Fibroblast of lung (primary cell): ENCODE measurements at regions not wholly inside any gene's neighbourhood (a gene's known extent, or its start where the extent isn't known, plus 50 kb on each side); places are given as distances from the start of the nearest gene placed in this dataset.

ENCODE experiments used
- DNase-seq, 2 donors: peaks; one replicate each; pipeline versions ENCODE4 v3.0.0 to v3.0.0-alpha.2; 2010; ENCODE audit warnings: low read depth in 2 of 2
- H2AFZ ChIP-seq: 2 replicates; pipeline ENCODE4 v1.5.1; 2012; ENCODE audit warnings: low read length, control low read depth, inconsistent platforms
- H3K27ac ChIP-seq: 2 replicates; pipeline ENCODE4 v1.5.1; 2011; ENCODE audit warnings: low read length, control low read depth; ENCODE audit not compliant: insufficient read depth
- H3K27me3 ChIP-seq: 2 replicates; pipeline ENCODE4 v1.5.1; 2011; ENCODE audit warnings: mild to moderate bottlenecking, low read length; ENCODE audit not compliant: control insufficient read depth, insufficient read depth
- H3K36me3 ChIP-seq: 2 replicates; pipeline ENCODE4 v1.5.1; 2011; ENCODE audit warnings: low read length; ENCODE audit not compliant: control insufficient read depth, insufficient read depth
- H3K4me1 ChIP-seq: 2 replicates; pipeline ENCODE4 v1.5.1; 2011; ENCODE audit warnings: low read length; ENCODE audit not compliant: control insufficient read depth, insufficient read depth; ENCODE audit errors: extremely low read depth
- H3K4me2 ChIP-seq: 2 replicates; pipeline ENCODE4 v1.5.1; 2011; ENCODE audit warnings: low read length, control low read depth; ENCODE audit not compliant: insufficient read depth; ENCODE audit errors: extremely low read depth
- H3K4me3 ChIP-seq, 4 experiments: fragments of 200-600 bp in 1 of 4; sonication (generic) in 1 of 4; replicated peaks in 1 of 4; 2 replicates each; pipeline ENCODE4 v1.5.1; 2011 to 2016; ENCODE audit warnings: low read length in 4 of 4, low read depth in 3 of 4, mild to moderate bottlenecking in 3 of 4, control low read depth in 2 of 4, inconsistent platforms in 1 of 4, mixed read lengths in 1 of 4; ENCODE audit not compliant: insufficient read depth in 1 of 4; ENCODE audit errors: control extremely low read depth in 1 of 4
- H3K79me2 ChIP-seq: 2 replicates; pipeline ENCODE4 v1.5.1; 2012; ENCODE audit warnings: mild to moderate bottlenecking, low read length, inconsistent platforms; ENCODE audit not compliant: control insufficient read depth, insufficient read depth
- H3K9ac ChIP-seq: 2 replicates; pipeline ENCODE4 v1.5.1; 2011; ENCODE audit warnings: mild to moderate bottlenecking, low read length, control low read depth; ENCODE audit not compliant: insufficient read depth
- H3K9me3 ChIP-seq: 2 replicates; pipeline ENCODE4 v1.5.1; 2012; ENCODE audit warnings: low read depth, low read length; ENCODE audit not compliant: control insufficient read depth, insufficient read depth
- H4K20me1 ChIP-seq: 2 replicates; pipeline ENCODE4 v1.5.1; 2011; ENCODE audit warnings: low read length; ENCODE audit not compliant: control insufficient read depth, insufficient read depth; ENCODE audit errors: extremely low read depth
- CTCF ChIP-seq, 2 donors: IDR thresholded peaks in 1 of 2; conservative IDR thresholded peaks in 1 of 2; 1 replicate in 1 of 2; 2 replicates in 1 of 2; pipeline ENCODE4 v1.5.1; 2011 to 2012; ENCODE audit warnings: low read length in 2 of 2, control low read depth in 1 of 2, inconsistent platforms in 1 of 2, low read depth in 1 of 2, mild to moderate bottlenecking in 1 of 2
- EZH2 ChIP-seq: IDR thresholded peaks from 2 replicates; pipeline ENCODE4 v1.5.1; 2012; ENCODE audit warnings: low read length, control low read depth, mild to moderate bottlenecking; ENCODE audit errors: missing control alignments

GRCh38 chr2:49248506-49248905 lies 94.2 kb upstream of the FSHR start:
- peak overlapping the region; percentile 65 for H3K27ac ChIP-seq
- DNase-seq: peak; percentile 95 to 97
- TF ChIP-seq CTCF (conservative IDR thresholded peaks at IDR 0.05 in 1 of 2, IDR thresholded peaks at IDR 0.05 in 1 of 2; ENCODE audit: low read depth in 1 of 2, low read length in 2 of 2): no peak
- no peak for TF ChIP-seq EZH2
- H4K20me1 ChIP-seq: no peaks in the 10 kb centered on the region
- H3K4me1 ChIP-seq: peaks cover 6% of the 10 kb centered on the region
- no peak overlapping the region for H3K4me3 ChIP-seq
- H3K9me3 ChIP-seq: no peaks in the 10 kb centered on the region
- no peaks in the 10 kb centered on the region for H3K27me3 ChIP-seq
- no peak overlapping the region for H3K9ac ChIP-seq
- H3K36me3 ChIP-seq: no peaks in the 10 kb centered on the region
- H3K79me2 ChIP-seq: no peaks in the 10 kb centered on the region
- peak overlapping the region; percentile 52 for H3K4me2 ChIP-seq
- peak overlapping the region; percentile 26 for H2AFZ ChIP-seq

GRCh38 chr2:49241991-49242390 lies 87.7 kb upstream of the FSHR start:
- Histone ChIP-seq H3K4me1 (no peaks in the 10 kb centered on the region), H2AFZ (no peak overlapping the region), H4K20me1 (no peaks in the 10 kb centered on the region), H3K27ac (no peak overlapping the region), H3K9me3 (no peaks in the 10 kb centered on the region), H3K9ac (no peak overlapping the region), H3K79me2 (no peaks in the 10 kb centered on the region), H3K4me3 (no peak overlapping the region), H3K4me2 (no peak overlapping the region), H3K27me3 (no peaks in the 10 kb centered on the region), H3K36me3 (no peaks in the 10 kb centered on the region)
- peak; percentile 40 to 51 for DNase-seq
- TF ChIP-seq CTCF (conservative IDR thresholded peaks at IDR 0.05 in 1 of 2, IDR thresholded peaks at IDR 0.05 in 1 of 2; ENCODE audit: low read depth in 1 of 2, low read length in 2 of 2): no peak
- no peak for TF ChIP-seq EZH2

- Histone ChIP-seq H3K36me3 (no peaks in the 10 kb centered on the region), H3K27me3 (no peaks in the 10 kb centered on the region), H3K4me1 (no peaks in the 10 kb centered on the region), H3K9ac (no peak overlapping the region), H4K20me1 (no peaks in the 10 kb centered on the region), H3K79me2 (no peaks in the 10 kb centered on the region), H3K4me3 (no peak overlapping the region), H2AFZ (no peak overlapping the region), H3K4me2 (no peak overlapping the region), H3K9me3 (no peaks in the 10 kb centered on the region), H3K27ac (no peak overlapping the region)
- TF ChIP-seq CTCF (conservative IDR thresholded peaks at IDR 0.05 in 1 of 2, IDR thresholded peaks at IDR 0.05 in 1 of 2; ENCODE audit: low read depth in 1 of 2, low read length in 2 of 2) (no peak), EZH2 (no peak)
- peak in 1 of 2 donors; percentile 64 for DNase-seq
These were observed 87.2 kb upstream of the FSHR start for GRCh38 chr2:49241501-49241900.
